Uterus (tissue), 2 donors: ENCODE measurements at regions not wholly inside any gene's neighbourhood (a gene's known extent, or its start where the extent isn't known, plus 50 kb on each side); places are given as distances from the start of the nearest gene placed in this dataset.

Experiments used
- CTCF ChIP-seq, 4 experiments: fragments of 200-600 bp in 2 of 4; fragments of 450-650 bp in 2 of 4; sonication (generic) in 2 of 4; IDR thresholded peaks; one replicate each; pipeline ENCODE4 v1.5.1; 2016 to 2019; ENCODE audit warnings: antibody characterized with exemption in 4 of 4, mild to moderate bottlenecking in 2 of 4, moderate library complexity in 1 of 4
- POLR2A ChIP-seq, 2 donors: fragments of 450-650 bp; IDR thresholded peaks; one replicate each; pipeline ENCODE4 v1.6.1; 2016; ENCODE audit warnings: antibody characterized with exemption in 2 of 2, mild to moderate bottlenecking in 1 of 2, moderate library complexity in 1 of 2

GRCh38 chr4:126458993-126459392 is 1144.2 kb downstream of the FAT4 start:
- TF ChIP-seq CTCF (IDR thresholded peaks at IDR 0.05) (no peak), POLR2A (IDR thresholded peaks at IDR 0.05) (no peak)
